ENCODE measurements at regions not wholly inside any gene's neighbourhood (a gene's known extent, or its start where the extent isn't known, plus 50 kb on each side); places are given as distances from the start of the nearest gene placed in this dataset.

DNA sequence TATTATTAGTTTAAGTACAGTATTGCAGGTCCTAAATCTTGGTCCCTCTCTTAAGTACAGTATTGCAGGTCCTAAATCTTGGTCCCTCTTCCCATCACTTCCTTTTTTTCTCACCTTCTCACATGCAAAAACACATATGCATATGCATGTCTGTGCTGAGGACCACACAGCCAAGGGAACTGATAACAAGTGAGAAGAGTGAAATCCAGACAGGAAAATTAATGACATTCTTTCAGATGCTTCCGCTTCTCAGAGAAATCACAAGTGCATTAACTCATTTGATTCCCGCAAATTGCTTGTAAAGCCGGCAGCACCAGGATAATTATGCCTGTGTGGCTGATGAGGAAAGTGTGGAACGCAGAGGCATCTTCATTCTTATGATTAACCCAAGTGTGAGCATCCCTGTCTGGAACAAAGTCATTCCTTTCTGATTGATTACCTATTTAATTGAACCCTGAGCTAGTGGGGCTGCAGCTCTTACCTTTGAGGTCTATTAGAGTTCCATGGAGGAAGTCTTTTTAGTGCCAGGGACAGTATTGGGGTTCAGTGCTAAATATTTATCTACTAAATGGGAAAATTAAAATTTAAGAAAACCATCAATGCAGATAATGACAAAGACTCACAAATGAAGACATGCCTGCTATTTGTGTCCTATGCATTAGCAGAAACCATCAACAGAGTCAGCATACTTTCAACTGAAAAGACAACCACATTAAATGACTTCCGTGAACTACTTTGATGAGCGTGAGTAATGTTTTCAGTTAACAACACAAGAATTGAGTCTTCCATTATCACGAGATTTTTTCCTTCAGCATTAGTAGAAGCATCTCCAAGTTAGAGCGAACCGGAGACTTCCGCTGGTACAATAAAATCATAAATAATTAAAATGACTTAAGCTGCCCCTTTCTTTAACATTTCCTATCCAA lies 220.4 kb upstream of the SLC35G4 start:
- TF ChIP-seq ZNF274 (IDR thresholded peaks at IDR 0.05; ENCODE audit: low read depth, low read length) (no peak), YY1 (IDR thresholded peaks at IDR 0.05; ENCODE audit: insufficient read depth, insufficient read length) (no peak)
